EH (cell line): ENCODE measurements at regions not wholly inside any gene's neighbourhood (a gene's known extent, or its start where the extent isn't known, plus 50 kb on each side); places are given as distances from the start of the nearest gene placed in this dataset.

Experiments used
- DNase-seq: peaks from one replicate; pipeline ENCODE4 v3.0.0-alpha.2; 2015; ENCODE audit warnings: low read depth

GRCh38 chr18:24827501-24827900, 367.1 kb downstream of the HRH4 start:
- DNase-seq = peak; percentile 29

DNA sequence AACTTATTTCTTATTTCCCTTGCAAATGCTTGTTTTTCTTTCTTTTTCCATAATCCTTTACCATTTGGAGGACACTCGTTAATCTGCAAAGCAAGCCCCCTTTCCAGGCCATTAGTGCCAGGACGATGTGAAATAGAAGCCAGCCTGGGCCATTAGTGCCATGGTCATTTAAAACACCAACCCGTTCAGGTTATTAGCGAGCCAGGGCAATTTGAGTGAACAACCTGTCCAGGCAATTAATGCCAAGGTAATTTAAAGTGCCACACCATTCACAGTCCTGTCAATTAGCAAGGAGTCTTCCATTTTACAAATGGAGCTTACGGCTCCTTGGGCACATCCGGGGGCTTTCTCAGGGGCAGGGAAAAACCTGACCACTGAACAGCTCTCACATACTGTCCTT, 370.6 kb downstream of the HRH4 start:
- no peak for DNase-seq

DNA sequence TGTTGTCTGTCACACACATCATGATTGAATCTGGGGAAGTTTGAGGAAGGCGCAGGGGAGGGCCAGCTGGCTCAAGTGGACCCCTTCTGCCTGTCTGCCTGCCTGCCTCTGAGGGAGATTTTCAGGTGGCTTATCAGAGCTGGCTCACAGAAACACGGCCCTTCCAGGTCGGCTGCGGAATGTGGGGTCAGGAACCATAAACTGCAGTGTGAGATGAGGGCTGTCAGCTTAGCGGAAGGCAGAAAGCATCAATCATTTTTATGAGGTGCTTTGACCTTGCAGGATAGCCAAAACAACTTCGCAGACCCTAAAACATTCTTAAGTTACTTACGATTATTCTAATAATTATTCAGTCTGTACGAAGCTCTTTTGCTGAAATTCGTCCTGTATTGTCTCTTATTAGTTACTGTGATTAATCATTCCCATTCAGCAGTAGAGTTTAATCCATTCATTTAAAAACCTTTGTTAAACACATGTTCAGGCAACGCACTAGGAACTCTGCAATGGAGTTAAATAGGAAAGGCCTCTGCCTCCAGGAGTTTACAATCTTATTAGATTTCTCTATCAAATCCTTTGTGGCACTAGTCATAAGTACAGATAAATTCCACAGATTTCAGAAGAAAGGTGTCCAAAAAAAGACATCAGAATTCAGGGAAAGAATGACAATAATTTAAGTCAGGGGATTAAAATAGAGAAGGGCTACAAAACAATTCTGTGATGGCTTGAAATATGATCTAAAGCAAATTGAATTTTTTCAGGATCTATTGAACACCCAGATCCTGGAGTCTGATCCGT, 371.6 kb downstream of the HRH4 start:
- DNase-seq = no peak

DNA sequence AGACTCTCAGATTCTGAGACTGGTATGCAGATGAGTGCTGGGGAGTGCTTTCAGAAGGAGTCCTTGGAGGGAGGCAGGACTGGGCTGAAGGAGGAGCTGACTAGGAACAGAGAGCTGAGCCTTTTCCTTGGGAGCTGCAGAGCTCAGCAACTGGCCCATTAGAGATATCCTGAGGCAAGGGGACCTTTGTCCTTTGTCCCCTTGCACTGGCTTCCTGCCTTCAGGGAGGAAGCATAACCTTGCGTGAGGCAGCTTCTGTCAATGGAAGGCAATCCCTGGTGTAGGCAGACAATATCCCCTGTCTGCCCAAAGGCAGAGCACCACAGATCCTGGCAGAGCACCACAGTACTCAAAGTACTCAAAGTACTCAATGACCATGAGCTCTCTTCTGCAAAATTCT, 375.3 kb downstream of the HRH4 start:
- no peak for DNase-seq

DNA sequence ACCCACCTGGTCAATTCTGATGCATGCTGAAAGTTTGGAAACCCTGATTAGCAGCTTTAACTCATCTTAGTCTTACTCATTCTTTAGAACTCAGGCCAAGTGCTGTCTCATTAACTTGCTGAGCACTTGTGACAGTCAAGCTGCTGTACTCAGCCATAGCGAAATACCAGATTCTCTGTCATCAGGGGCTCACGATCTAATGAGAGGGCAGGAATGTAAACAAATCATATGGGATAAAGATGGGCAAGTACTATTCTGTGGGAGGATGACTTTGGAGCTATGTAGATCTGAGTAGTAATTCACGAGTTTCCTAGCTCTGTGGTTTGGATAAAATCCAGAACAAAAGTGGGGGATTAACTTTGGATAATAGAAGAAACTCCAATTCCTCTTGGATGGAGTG, 376.6 kb downstream of the HRH4 start:
- peak; percentile 94 for DNase-seq

DNA sequence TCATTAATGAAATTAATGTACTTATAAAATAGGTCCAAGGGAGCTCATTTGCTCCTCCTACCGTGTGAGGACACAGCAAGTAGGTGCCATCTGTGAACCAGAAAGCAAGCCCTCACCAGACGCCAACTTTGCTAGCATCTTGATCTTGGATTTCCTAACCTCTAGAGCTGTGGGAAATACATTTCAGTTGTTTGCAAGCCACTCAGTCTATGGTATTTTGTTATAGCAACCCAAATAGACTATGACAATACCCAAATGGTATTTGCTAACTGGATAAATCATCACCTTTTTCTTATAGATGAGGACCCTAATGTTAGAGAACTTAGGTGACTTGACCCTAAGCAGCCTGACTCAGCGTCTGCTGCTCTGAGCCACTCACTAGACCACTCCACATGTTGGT, 379.6 kb downstream of the HRH4 start:
- peak; percentile 16 for DNase-seq

GRCh38 chr18:24840640-24841039, 380.2 kb downstream of the HRH4 start:
- no peak for DNase-seq

- DNase-seq = no peak
Measured at GRCh38 chr18:24841536-24841935, 381.1 kb downstream of the HRH4 start.

- DNase-seq = no peak
Measured at GRCh38 chr18:24843123-24843522, 382.7 kb downstream of the HRH4 start.

GRCh38 chr18:24846138-24846537, 385.7 kb downstream of the HRH4 start:
- no peak for DNase-seq

DNA sequence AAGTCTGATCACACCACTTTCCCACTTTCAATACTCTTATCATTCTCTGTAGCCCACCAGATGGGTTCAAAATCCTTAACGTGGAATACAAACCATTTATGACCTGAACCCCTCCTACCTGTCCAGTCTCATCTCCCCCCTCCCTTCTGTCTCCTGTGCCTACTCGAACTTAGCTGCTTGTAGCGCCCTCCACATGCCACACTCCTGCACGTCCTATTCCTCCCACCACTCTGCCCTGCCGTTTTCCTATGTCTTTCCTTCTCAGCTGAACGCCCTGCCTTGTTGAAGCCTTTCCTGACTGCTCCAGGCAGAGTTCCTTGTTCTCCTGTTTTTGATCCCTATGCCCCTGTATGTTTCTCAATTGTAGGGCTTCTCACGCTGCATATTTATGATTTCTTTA, 390.1 kb downstream of the HRH4 start:
- no peak for DNase-seq

DNA sequence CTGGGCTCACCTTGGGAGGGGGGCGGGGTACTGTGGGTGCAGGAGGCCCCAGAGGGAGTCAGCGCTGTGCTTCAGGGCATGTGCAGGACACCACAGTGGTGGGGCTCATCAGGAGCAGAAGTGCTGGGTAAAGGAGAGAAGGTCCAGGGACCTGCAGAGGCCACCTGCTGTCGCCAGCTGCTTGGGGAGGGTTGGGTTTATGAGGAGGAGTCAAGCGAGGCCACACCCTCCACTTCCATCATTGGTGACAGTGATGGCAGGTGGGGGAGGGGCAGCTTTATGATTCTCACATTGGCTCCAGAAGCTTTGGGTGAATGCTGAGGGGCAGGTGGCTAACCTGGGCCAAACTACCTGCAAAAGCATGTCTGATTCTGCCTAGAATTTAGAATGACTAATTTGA, 392.6 kb downstream of the HRH4 start:
- no peak for DNase-seq

DNA sequence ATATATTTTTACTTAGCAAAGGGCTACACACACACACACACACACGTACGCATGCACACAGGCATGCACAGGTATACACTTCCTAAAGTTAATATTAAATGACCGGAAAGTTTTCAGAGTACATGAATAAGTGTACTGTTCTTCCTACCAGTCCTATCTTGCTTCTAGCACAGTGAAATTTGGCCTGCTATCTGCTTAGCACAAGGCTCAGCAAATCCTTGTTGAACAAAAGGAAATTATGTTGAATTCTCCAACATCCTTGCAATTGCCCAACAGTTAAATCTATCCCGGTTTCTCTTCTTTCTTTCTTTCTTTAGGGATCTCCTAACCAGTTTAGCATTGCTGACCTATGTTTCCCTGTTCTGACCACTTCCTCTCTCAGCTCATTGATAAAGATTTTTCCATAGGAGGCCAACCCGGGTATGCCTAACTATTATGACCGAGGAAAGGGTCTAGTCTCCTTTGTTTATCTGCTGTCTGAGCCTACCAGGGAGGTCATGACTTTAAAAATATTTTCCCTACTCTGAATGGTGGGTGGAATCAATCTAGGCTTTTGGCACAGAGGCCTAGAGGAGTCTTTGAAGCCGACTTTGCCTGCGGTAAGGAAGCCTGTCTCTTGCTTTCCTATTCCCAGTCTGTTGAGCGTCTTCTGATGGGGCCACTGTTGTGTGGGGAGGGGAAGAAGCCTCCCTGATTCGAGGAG, 400.7 kb downstream of the HRH4 start:
- peak; percentile 22 for DNase-seq

DNA sequence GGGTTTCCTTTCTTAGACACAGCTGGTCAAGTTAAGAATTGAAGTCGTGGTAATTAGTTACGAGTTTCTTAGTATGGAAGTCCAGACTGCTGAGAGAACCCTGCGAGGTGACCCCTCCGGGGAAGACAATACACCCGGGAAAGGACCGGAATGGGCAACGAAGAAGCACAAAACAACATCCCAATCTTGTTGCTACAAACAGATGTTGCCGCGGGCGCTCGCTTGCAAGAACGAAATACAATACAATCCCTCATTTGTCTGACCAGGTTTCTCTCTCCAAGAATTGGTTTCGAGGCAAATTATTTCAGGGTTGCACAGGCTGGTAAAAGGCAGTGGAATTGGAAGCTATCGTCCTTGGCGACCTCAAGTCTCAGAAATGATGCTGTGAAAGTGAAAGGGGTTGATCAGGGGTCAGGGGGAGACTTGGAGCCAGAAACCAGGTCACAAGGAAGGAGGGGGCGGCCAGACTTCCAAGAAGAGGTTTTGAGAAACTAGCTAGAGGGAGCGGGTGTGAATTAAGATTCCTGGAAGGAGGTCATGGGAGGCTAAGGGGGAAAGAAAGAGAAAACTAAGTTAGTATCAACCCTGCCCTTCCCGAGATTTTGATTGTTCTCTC, 401.9 kb downstream of the HRH4 start:
- no peak for DNase-seq

DNA sequence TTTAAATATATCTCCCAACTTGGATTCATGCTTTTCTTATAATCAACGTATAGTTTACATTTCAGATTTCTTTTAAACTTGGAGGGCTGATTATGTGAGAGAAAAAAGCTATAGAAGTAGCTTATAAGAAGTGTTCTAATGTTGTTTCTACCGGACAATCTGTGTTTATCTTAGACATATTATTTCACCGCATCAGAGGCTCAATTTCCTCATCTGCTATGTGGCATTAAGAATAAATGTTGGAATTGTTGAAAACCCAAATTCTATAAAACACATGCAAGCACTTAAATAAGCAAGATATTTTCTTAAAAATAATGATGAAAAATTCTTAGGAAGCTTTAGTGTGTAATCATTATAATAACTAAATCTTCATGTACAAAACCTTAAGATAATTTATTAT, 407.9 kb downstream of the HRH4 start:
- DNase-seq = no peak

GRCh38 chr18:24868760-24869237, 408.4 kb downstream of the HRH4 start:
- DNase-seq = peak; percentile 89

DNA sequence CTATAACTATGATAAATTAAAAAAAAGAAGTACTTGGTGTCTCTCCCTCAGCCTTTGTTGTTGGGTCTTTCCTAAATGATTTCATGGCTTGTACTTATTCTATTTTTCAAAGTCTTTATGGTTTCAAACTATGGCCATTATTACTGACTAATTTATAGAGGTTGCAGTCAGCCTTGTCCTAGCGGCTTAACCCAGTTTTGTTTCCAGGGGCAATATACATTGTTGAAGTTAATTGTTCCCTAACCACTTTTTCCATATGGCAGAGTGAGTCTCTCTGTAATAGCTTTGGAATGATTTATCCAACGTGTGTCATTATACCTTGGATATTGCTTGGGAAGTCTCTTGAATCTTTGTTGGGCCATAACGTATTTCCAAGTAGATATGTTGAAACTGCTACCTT, 408.8 kb downstream of the HRH4 start:
- DNase-seq = no peak

- peak; percentile 56 for DNase-seq
Measured at GRCh38 chr18:24875286-24875685, 414.8 kb downstream of the HRH4 start.

- peak; percentile 38 for DNase-seq
Measured at GRCh38 chr18:24875777-24876176, 415.3 kb downstream of the HRH4 start.

- peak; percentile 90 for DNase-seq
Measured at GRCh38 chr18:24876266-24876665, 415.8 kb downstream of the HRH4 start.

DNA sequence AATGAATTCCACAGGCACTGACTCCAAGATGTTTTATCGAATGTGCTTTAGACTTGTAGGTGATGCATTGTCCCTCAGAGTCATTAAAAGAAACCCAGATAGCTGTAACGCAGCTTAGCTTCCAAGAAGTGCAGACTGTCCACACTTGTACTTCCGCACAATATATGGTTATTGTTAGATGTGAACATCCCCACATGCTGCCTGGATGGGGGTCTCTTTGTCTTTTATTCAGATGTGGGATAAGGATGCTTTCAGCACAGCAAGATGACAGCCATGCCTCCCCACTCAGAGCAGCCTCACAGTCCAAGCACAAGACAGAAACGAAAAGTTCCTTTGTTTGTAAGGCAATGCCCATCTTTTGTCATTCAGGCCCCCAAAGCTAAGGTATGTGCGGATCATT, 416.6 kb downstream of the HRH4 start:
- no peak for DNase-seq

DNA sequence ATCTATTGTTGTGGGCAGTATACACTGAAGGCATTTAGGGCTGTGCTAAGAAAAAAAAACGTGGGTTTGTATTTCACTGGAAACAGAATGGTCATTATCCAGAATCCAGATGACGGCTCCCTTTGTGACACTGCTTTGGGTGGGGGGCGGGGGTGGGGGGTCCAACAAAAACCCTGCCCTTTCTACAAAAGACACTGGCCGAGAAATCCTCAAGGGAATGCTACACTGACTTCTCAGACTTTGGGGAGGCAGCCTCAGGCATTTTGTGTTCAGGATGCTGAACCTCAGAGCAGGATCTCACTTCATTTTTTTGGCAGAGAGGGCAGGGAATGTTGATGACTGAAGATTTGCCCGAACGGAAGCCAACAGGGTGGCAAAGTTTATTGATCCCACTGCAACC, 417.1 kb downstream of the HRH4 start:
- DNase-seq = peak; percentile 11

DNA sequence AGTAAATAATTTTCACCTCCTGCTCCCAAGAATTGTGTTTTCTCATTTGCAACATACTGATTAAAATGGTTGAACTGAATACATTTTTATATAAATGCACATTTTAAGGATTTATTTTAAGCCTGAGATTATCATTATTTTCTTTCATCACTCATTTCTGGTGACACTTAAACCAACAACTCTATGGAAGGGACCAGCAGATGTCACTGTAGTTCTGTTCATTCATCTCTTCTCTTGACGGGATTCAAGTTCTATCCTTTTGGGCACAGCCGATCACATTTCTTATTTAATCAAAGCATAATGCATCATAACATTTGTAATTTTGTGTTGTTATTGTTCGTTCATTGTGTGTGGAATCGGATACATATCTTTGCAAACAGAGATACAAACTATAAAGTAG, 417.9 kb downstream of the HRH4 start:
- DNase-seq = peak; percentile 62
